GM13977 (cell line): ENCODE measurements at regions not wholly inside any gene's neighbourhood (a gene's known extent, or its start where the extent isn't known, plus 50 kb on each side); places are given as distances from the start of the nearest gene placed in this dataset.
"Not testable (repeated sequence)": the region's sequence is repeated elsewhere in the genome, so short reads cannot be mapped to it uniquely, and the experiment has no call there.

Experiments used
- DNase-seq: peaks from one replicate; pipeline ENCODE4 v3.0.0; 2012; ENCODE audit warnings: low spot score
- in situ Hi-C: fragments of 300-500 bp; cut with MboI; formaldehyde crosslinking; loops from one replicate; pipeline ENCODE4 v1.12.0; 2022; ENCODE audit warnings: low sequenced_read_pairs, low pct_unique_long_range_greater_than_20kb, mixed read lengths, inconsistent platforms; ENCODE audit not compliant: unreplicated experiment
- TF ChIP-seq, protein P1 (sequence below): IDR thresholded peaks from 2 replicates; pipeline ENCODE4 v1.5.1; 2012; ENCODE audit warnings: mild to moderate bottlenecking, control low read depth; ENCODE audit not compliant: insufficient read depth; ENCODE audit errors: extremely low read depth, missing control alignments

DNA sequence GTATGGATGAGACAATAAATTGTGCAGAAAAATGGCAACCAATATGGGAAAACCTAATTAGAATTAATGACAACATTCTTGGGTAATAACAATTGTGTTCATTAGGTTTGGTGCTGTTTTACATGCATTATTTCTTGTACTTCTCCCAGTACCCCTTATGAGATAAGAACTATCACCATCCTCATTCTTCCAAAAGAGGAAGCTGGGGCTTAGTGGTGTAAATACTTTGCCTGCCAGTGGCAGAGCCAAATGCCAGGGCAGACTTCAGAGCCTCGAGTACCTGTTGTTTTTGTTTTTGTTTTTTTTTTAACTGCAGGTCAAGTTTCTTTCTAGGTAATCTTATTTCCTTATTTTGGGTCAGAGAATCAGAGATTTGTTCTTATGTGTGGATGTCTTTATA lies 206.4 kb downstream of the RHOU start:
- no peak for DNase-seq
- in situ Hi-C loops = no loop called here
- TF ChIP-seq, protein P1, sequence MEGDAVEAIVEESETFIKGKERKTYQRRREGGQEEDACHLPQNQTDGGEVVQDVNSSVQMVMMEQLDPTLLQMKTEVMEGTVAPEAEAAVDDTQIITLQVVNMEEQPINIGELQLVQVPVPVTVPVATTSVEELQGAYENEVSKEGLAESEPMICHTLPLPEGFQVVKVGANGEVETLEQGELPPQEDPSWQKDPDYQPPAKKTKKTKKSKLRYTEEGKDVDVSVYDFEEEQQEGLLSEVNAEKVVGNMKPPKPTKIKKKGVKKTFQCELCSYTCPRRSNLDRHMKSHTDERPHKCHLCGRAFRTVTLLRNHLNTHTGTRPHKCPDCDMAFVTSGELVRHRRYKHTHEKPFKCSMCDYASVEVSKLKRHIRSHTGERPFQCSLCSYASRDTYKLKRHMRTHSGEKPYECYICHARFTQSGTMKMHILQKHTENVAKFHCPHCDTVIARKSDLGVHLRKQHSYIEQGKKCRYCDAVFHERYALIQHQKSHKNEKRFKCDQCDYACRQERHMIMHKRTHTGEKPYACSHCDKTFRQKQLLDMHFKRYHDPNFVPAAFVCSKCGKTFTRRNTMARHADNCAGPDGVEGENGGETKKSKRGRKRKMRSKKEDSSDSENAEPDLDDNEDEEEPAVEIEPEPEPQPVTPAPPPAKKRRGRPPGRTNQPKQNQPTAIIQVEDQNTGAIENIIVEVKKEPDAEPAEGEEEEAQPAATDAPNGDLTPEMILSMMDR = no peak

- TF ChIP-seq, protein P1 = no peak
- in situ Hi-C loops = no loop called here
- no peak for DNase-seq
Measured at GRCh38 chr1:228943436-228943835, 208.2 kb downstream of the RHOU start.

- no peak for DNase-seq
- in situ Hi-C loops = no loop called here
- TF ChIP-seq, protein P1 = no peak
Measured at GRCh38 chr1:228944296-228944695, 209.0 kb downstream of the RHOU start.

- in situ Hi-C loops = no loop called here
- no peak for DNase-seq
- TF ChIP-seq, protein P1 = no peak
Measured at GRCh38 chr1:228944935-228945371, 209.7 kb downstream of the RHOU start.

DNA sequence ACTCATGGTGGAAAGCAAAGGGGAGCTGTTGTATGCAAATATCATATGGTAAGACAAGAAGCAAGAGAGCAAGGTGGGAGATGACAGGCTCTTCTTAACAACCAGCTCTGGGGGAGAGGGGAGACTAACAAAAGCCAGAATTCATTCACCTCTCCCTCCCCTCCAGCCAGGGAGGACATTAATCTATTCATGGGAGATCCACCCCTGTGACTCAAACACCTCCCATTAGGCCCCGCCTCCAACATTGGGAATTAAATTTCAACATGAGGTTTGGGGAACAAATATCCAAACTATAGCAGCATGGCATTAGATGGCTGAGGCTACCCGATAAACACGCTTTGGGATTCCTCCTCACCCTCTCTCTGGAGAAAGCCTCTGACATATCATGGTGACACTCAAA lies 210.6 kb downstream of the RHOU start:
- TF ChIP-seq, protein P1 = no peak
- DNase-seq = no peak
- in situ Hi-C loops = no loop called here

- DNase-seq, in situ Hi-C loops: not testable (repeated sequence)
Measured at GRCh38 chr1:228949617-228950016, 214.3 kb downstream of the RHOU start.

- in situ Hi-C loops = no loop called here
- DNase-seq = no peak
- TF ChIP-seq, protein P1 = no peak
Measured at GRCh38 chr1:228953207-228953606, 217.9 kb downstream of the RHOU start.

GRCh38 chr1:228953808-228954207 lies 218.5 kb downstream of the RHOU start:
- DNase-seq, in situ Hi-C loops: not testable (repeated sequence)
